ENCODE measurements at regions not wholly inside any gene's neighbourhood (a gene's known extent, or its start where the extent isn't known, plus 50 kb on each side); places are given as distances from the start of the nearest gene placed in this dataset.

- no peak for TF ChIP-seq CTCF (IDR thresholded peaks at IDR 0.05; ENCODE audit: low read depth, low read length)
- no peak overlapping the region for H3K4me3 ChIP-seq (ENCODE audit: low read depth, low read length)
Observed at GRCh38 chr14:27410981-27411380, 813.1 kb upstream of the NOVA1 start.

- no peak for TF ChIP-seq CTCF (IDR thresholded peaks at IDR 0.05; ENCODE audit: low read depth, low read length)
- no peak overlapping the region for H3K4me3 ChIP-seq (ENCODE audit: low read depth, low read length)
Observed at GRCh38 chr14:27427796-27428195, 830.0 kb upstream of the NOVA1 start.

GRCh38 chr14:27435923-27436670 is 838.3 kb upstream of the NOVA1 start:
- no peak for TF ChIP-seq CTCF (IDR thresholded peaks at IDR 0.05; ENCODE audit: low read depth, low read length)
- H3K4me3 ChIP-seq (ENCODE audit: low read depth, low read length): no peak overlapping the region

- TF ChIP-seq CTCF (IDR thresholded peaks at IDR 0.05; ENCODE audit: low read depth, low read length): no peak
- H3K4me3 ChIP-seq (ENCODE audit: low read depth, low read length): no peak overlapping the region
Observed at GRCh38 chr14:27484633-27485032, 886.8 kb upstream of the NOVA1 start.

GRCh38 chr14:27485193-27485592 is 887.4 kb upstream of the NOVA1 start:
- TF ChIP-seq CTCF (IDR thresholded peaks at IDR 0.05; ENCODE audit: low read depth, low read length): no peak
- H3K4me3 ChIP-seq (ENCODE audit: low read depth, low read length): no peak overlapping the region

GRCh38 chr14:27506272-27506671 is 908.4 kb upstream of the NOVA1 start:
- H3K4me3 ChIP-seq (ENCODE audit: low read depth, low read length): no peak overlapping the region
- no peak for TF ChIP-seq CTCF (IDR thresholded peaks at IDR 0.05; ENCODE audit: low read depth, low read length)

GRCh38 chr14:27528328-27528727 is 930.5 kb upstream of the NOVA1 start:
- no peak for TF ChIP-seq CTCF (IDR thresholded peaks at IDR 0.05; ENCODE audit: low read depth, low read length)

More at GRCh38 chr14:27528328-27528727, 930.5 kb upstream of the NOVA1 start:
- H3K4me3 ChIP-seq (ENCODE audit: low read depth, low read length): no peak overlapping the region
